GM19452 (cell line): ENCODE measurements at regions not wholly inside any gene's neighbourhood (a gene's known extent, or its start where the extent isn't known, plus 50 kb on each side); places are given as distances from the start of the nearest gene placed in this dataset.

ENCODE experiments used
- ATAC-seq: cut with Tn5 transposase; IDR thresholded peaks from one replicate; pipeline ENCODE4 v1.9.1; 2021; ENCODE audit not compliant: unreplicated experiment

DNA sequence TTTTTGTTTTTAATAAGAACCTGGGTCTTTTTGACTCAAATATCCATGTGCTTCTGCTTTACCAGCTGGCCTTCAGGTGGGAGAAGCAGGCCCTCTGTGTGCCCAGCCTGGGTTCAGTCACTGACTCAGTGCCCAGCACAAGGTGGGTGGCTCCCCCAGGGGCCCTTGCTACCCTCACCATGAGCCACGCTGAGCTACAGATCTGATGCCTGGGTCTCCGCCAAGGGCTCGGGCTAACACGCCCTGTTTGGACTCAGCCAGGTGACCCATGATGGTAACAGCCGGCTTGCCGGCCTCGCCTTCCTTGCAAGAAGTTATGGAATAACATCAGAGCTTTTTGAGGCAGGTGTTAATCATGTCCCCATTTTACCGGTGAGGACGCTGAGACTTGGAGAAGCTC lies 109.5 kb upstream of the NLRP1 start:
- no peak for ATAC-seq

DNA sequence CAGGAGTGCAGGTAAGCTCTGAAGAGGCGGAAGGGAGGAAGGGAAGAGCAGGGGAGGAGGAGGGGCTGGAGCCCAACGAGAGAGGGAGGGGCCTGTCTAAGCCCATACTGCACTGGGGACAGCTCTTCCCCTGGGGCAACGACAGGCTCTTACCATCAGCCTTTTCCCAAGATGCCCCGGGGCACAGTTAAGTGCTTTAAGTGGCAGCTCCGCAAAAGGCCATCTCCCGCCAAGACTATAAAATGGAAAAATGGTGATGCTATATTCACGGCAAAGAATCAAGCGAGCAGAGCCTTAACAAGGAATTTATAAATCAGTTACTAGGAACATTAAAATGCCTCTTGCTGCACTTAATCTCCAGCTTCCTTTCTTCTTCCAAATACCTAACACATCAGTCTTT lies 110.2 kb upstream of the NLRP1 start:
- ATAC-seq: no peak

DNA sequence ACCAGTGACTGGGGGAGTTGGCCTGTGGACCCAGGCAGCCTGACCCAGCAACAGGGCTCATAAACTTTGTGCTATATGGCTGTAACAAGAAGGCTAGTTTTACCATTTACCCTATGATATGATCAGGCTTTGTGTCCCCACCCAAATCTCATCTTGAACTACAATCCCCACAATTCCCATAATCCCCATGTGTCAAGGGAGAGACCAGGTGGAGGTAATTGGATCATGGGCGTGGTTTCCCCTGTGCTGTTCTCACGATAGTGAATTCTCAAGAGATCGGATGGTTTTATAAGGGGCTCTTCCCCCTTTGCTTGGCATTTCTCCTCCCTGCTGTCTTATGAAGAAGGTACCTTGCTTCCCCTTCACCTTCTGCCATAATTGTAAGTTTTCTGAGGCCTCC lies 111.2 kb upstream of the NLRP1 start:
- ATAC-seq: no peak

DNA sequence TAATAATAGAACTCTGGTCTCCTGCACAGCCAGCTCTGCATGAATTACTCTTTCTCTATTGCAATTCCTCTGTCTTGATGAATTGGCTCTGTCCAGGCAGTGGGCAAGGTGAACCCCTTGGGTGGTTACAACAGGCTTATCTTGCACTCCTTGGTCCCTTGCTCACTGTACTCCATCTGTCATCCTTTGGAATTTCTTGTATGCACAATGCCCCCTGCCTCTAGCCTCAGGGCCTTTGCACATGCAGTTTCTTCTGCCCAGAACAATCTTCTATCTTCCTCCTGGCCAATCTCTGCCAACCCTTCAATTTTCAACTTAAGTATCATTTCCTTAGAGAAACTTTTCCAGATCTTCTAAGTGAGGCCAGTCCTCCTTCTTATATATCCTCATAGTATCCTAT lies 114.7 kb upstream of the NLRP1 start:
- no peak for ATAC-seq

DNA sequence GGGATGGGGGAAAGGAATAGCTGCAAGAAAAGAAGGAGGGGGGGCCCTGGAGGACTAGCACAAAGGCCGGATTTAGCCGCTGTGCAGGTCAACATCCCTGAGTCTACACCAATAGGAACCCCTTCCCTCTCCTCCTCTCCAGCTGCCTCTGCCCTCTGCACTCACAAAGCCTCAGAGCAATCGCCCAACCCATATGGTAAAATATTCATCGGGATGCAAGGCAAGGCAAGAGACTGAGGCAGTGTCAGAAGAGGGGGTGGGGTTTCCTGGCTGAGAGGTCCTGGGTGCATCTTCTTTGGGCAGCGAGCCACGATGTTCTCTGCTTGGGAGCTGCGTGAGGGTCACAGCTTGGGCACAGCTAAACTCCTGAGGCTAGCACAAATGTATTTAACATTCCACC lies 115.5 kb upstream of the NLRP1 start:
- no peak for ATAC-seq

DNA sequence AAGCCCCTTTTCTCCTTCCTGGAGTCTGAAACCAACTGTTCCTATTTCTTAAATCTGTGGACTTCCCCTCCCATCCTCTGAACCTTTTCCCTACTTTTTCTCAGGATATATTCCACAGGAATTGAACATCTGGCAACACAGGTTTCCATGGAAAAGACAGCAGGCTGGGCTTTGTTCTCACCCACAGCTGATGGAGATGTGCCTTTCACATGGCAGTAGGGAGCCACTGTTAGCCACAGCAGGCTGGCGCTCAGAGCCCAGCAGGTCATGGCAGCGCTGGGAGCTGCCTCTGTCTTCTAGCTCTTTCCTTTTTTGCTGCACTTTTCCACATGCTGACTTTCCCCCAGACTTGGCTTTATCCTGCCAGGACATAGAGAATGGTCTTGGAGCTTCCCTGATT lies 116.4 kb upstream of the NLRP1 start:
- no peak for ATAC-seq

DNA sequence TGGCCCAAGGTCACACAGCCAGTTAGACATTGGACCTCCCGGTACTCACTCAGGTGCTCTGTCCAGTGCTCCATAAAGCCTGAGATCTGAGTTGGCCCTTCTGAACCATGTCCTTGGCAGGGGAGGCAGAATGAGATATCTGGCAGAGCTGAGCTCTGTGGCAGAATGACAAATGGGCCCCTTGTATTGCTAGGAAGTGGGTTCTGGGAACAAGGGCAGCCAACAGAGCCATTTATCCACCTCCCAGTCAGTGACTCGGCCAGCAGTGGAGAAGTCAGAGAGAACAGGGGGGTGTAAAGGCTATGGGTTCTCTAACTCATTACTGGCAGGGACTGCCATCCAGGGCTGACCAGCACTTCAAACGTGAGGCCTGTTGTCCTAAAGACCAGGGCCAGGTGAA lies 117.1 kb upstream of the NLRP1 start:
- ATAC-seq: no peak

DNA sequence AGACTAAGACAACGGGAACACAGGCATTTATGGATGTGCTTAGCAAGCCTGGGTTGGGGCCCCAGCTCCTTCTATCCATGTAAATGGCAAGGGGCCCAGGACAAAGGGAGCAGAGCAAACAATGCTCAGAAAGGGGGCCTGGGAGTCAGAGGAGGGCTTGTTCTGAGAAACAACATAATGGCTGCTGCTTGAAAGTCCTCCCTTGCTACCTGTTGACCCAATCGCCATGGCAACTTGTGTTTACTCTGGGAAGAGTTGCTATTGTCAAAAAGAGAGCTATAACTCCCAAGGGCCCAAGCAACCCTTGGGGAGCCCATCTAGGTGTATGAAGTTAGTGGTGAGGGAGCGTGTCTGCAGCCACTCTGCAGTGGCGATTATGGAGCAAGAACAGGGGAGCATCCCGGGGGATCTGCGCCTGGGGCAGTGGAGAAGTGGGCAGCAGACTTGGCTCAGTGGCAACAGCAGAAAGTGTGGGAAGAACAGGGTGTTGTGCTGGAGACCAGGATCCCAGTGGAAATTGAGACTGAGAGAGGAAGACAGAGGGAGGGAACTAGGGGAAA lies 118.7 kb upstream of the NLRP1 start:
- ATAC-seq: no peak

DNA sequence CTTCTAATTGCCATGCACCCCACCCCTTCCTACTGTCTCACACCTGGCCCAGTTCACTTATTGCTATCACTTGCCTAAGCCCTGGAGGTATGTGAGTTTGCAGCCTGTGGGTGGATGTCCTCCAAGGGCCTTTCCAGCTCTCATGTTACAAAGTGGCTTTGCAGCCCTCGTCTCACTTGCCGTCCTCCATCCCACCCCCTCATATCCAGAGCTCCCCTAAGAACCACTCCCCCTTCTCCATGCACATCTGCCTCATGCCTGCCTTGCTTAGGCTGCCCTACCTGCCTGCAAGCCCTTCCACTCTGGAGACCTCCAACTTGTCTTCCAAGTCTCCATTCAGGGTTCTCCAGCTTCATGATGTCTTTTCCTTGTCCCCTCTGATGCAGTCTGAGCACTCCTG lies 119.4 kb upstream of the NLRP1 start:
- no peak for ATAC-seq

DNA sequence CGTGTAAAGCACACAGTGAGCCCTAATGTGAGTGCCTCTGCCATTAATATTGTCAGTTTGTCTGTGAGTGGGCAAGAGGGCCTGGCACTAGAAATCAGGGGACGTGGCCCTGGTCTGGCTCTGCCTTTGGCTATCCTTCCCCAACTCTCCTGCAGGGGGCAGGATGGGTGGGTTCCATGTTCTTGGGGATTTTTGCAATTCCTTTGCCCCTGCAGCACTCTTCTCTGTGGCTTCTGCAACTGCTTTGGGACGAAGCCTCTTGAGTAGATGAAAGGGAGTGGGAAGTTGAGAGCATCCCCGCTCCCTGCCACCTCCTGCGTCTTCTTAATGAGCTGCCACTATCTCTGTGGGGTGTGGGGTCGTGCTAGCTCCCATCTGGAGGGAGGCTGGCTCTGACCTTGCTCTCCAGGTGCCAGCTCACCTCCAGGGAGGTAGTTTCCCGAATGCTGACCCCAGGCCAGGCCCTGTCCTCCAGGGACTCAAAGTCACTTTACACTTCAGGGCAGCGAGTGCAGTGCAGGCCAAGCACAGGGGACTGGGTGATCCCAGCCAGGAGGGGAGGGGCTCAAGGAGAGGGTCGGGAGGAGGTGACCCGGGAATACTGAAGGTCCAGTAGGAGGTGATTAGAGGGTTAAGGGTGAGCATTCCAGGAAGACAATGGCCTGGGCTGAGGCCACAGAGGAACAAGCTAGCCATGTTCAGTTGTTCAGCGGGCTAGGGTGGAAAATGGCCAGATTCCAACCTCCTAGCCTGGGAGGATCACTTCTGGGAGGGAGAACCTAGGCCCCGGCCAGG lies 121.0 kb upstream of the NLRP1 start:
- no peak for ATAC-seq

DNA sequence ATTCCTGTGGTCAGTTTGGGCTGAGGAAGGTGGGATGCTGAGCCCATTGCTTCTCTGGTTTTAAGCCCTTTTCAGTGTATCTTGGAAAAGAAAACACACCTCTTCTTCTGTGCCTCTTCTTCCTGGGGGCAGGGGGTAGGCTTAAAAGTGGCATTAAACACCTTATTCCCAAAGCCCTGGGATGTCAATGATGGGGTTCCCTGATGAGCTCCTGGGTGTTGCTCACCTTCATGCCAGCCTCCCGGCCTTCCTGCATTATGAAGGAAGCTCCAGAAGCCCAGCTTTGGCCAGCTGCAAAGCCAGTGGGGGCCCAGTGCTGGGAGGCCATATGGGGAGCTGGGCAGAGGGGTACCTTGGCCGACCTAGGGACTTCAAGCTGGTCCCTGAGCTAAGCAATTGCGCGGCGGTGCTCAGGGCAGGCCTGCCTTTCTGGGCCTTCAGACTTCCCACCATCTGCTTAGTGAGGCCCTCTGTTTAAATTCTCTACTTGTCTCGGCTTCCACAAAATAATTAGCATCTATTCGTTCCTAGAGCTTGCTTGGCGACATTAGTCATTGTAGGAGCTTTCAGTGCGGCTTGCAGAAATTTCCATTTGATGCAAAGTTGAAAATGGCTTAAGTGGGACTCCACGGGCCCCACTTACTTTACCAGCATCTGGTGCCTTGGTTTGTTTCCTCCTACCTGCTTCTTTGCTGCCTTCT lies 121.7 kb upstream of the NLRP1 start:
- ATAC-seq: no peak

DNA sequence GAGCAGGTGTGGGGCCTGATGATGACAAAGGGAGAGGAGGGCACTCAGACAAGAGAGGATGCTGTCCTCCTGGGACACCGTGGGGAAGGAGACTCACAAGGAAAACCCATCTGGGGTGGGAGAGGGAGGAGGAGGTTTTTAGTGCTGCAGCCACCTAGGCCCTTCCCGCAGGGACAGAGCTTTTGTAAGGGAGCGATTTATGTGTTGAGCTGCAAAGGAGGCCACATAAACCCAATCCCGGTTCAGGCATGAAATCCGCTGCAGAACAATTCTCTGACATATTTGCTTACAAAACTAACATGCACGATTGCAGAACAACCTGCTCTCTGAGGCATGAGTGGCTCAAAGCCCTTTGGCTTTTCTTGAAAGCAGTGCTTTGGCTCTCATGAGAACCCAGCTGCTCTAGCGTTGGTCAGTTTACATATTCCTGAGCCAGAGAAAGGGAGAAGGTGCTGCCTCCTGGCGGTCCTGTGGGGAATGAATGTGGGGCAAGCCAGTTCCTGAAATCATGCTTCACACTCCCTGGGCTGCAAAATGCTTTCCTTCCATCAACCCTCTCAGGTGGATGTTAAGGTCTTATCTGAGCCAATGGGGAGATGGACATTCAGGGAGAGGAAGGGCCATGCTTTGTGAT lies 122.4 kb upstream of the NLRP1 start:
- ATAC-seq: no peak

DNA sequence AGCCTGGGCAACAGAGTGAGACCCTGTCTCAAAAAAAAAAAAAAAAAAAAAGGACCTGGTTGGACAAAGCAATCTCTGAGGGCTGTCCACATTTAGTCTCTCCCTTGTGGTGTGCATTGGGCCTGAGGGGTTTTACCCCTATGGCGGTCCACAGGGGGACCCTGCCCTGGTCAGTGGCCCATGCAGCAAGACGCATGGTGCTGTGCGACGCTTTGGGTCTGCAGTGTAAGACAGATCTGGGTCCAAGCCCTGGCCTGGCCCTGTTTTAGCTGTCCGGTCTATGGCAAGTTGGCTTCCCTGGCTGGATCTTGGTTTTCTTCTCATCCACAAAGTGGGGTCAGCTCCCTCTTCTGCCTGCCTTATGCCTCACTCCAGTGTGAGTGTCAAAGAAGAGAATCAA lies 123.2 kb upstream of the NLRP1 start:
- ATAC-seq: no peak

DNA sequence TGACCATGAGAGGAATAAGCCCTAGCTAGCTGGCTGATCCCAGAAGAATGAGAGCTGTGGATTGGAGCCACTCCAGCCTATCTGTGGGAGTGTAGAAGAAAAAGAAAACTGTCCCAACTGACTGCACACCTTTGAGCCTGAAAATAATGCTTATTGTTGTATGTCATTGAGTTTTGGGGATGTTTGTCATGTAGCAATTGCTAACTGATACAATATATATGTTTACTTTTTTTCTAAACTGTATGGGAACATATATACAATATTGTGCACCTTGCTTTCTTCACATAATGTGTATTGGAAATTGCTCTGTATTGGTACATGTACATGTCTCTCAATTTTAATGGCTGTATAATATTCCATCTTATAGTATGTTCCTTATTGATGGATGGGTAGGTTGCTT lies 124.0 kb upstream of the NLRP1 start:
- ATAC-seq: no peak

DNA sequence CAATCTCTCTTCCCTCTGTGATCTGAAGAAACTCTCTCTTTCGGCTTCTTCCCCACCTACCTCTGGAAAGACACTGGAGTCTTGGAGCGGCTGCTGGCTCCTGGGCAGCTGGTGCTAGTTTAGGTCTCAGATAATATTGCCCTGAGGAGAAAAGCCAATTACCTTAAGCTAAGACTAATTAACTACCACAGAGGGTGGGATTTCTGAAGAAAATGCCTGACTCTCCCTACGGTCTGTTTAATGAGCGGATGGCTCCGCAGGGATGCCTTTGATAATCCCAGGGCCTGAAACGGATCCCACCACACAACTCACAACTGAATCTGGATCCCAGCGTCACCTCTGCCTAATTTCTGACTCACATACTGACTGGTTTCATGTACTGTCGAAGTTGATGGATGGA lies 127.0 kb upstream of the NLRP1 start:
- ATAC-seq: no peak

DNA sequence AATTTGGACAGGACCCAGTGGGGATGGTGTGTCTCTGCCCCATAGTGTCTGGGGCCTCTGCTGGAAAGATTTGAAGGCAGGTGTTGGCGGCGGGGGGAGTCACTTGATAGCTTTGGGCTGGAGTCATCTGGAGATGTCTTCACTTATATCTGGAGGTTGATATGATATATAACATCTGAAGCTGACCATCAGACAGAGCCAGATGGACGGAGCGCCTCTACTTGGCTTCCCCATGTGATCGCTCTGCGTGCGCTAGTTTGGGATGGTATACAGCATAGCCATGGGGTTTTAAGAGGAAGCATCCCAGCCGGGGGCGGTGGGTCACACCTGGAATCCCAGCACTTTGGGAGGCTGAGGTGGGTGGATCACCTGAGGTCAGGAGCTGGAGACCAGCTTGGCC lies 130.7 kb upstream of the NLRP1 start:
- ATAC-seq: no peak

DNA sequence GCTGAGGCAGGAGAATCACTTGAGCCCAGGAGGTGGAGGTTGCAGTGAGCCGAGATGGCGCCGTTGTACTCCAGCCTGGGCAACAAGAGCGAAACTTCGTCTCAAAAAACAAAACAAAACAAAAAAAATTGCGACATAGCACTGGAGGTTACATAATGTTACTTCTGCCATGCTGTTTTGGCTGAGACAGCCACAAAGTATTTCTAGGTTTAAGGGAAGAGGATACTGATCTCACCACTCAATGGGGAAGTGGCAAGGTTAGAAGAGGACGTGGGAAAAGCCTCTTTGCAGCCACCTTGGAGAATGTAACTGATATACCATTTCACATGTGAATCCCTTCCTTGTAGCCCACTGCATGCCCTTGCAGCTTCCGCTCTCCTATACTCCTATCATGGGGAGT lies 131.2 kb upstream of the NLRP1 start:
- ATAC-seq: no peak

DNA sequence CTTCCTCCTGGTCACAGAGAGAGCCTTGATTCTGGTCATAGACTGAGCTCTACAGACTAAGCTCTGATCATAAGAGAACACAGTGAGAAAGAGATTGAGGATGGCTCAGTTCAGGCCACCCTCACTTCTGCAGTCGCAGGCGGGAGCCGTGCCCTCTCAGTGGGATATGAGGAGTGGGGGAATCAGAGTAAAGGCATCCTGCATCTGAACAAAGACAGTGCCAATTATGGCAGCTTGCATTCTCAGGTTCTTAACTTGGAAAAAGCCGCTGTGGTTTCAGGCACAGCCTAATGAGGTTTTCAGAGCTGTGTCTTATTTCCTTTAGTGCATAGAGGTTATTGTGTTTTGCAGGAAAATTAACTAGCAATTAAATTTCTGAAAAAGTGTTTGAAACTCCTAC lies 134.4 kb upstream of the NLRP1 start:
- no peak for ATAC-seq

DNA sequence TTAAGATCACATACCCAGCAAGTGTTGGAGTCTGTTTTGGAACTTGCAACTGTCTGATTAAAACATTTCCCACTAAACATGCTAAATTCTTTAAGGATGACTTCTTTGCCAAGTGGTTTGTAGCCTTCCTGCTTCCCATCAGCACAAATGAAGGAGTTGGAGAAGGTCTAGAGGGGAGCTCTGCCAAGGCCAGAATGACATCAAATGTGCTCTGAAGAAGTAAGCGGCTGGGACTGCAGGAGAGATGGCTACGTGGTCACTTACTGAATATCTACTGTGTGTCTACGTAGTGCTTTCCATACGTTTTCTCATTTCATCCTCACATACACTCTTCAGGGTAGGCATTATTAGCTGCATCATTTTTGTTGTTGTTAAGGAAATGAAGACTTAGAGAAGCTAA lies 135.7 kb upstream of the NLRP1 start:
- ATAC-seq: no peak

DNA sequence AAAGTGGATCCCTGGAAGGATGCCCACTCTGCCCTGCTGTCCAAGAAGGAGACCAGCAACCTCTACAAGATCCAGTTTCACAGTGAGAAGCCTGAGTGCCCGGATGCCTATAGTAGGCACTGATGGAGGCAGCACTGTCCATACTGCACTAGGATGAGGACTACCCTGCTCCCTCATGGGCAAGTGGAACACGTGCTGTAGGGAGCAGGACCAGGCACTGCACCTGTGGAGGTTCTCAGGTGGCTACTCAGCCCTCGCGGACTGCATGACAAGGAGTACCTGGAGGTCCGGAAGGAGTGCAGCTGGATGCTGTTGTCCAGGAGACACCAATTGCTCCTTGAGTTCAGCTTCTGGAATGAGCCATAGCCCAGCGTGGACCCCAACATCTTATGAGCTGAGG lies 146.1 kb upstream of the NLRP1 start:
- ATAC-seq: no peak

DNA sequence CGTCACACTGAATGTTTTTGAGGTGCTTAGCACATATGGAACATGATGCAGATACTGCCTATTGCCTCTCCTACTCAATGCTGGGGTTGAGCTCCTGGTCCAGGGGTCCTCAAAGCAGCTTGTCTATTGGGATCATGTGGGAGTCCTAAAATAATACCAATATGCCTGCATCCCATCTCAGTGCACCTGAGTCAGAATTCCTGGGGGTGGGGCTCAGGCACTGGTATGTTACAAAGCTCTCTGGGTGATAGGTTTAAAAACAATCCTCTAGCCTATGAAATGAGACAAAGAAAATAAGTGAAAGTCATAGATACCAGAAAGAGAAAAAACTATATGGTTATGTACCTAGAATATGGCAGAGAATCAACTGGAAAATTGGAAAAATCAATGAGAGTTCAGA lies 156.6 kb upstream of the NLRP1 start:
- ATAC-seq: no peak

DNA sequence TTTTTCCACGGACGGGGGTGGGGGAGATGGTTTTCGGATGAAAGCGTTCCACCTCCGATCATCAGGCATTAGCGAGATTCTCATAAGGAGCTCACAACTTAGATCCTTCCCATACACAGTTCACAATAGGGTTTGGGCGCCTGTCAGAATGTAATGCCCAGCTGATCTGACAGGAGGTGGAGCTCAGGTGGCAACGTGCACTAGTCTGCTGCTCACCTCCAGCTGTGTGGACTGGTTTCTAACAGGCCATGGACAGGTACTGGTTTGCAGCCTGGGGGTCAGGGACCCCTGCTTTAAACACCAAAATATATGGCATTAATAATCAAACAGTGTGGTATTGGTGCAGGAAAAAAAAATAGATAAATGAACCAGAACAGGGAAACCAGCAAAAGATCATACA lies 157.5 kb upstream of the NLRP1 start:
- ATAC-seq: no peak
